ENCODE measurements at regions not wholly inside any gene's neighbourhood (a gene's known extent, or its start where the extent isn't known, plus 50 kb on each side); places are given as distances from the start of the nearest gene placed in this dataset.

DNA sequence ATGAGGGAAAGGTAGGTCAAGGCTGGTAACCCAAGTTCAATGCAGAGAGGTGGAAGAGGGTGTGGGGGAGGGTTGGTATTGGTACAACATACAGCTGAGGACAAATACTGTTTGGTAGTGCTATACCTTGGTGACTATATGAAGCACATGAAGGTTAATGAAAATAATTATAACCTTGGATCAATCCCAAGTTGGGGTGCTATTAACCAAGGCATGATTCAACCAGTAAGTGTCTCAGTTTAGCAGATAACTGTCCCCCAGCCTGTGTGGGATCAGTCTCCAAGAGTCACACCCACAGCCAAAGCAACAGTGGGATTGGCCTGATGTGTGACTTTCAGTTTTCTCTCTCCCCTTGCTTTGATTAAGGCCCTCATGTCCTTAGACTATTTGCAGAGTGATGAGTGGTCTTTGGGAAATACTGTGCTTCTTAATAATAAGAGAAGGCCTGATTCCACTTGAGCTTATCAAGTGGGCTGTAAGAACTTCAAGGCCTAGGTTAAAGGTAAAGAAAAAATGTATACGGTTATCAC, 80.8 kb downstream of the EOMES start:
- TF ChIP-seq POLR2AphosphoS5 (IDR thresholded peaks at IDR 0.05; ENCODE audit: borderline replicate concordance, low read depth, low read length): no peak
- TF ChIP-seq EZH2 (IDR thresholded peaks at IDR 0.05): no peak
- TF ChIP-seq FOXP2 (optimal IDR thresholded peaks at IDR 0.05; ENCODE audit: control extremely low read depth, extremely low read length, insufficient read depth): no peak

Data from SK-N-MC (cell line).